NCI-H1694 (cell line): ENCODE measurements at regions not wholly inside any gene's neighbourhood (a gene's known extent, or its start where the extent isn't known, plus 50 kb on each side); places are given as distances from the start of the nearest gene placed in this dataset.
"Not testable (repeated sequence)": the region's sequence is repeated elsewhere in the genome, so short reads cannot be mapped to it uniquely, and the experiment has no call there.

Experiments used
- DNase-seq: peaks from one replicate; lab custom pipeline; 2025; lab: John Stamatoyannopoulos, UW

GRCh38 chr2:208608122-208608835, 201.7 kb downstream of the PTH2R start:
- DNase-seq: peak; percentile 96

DNA sequence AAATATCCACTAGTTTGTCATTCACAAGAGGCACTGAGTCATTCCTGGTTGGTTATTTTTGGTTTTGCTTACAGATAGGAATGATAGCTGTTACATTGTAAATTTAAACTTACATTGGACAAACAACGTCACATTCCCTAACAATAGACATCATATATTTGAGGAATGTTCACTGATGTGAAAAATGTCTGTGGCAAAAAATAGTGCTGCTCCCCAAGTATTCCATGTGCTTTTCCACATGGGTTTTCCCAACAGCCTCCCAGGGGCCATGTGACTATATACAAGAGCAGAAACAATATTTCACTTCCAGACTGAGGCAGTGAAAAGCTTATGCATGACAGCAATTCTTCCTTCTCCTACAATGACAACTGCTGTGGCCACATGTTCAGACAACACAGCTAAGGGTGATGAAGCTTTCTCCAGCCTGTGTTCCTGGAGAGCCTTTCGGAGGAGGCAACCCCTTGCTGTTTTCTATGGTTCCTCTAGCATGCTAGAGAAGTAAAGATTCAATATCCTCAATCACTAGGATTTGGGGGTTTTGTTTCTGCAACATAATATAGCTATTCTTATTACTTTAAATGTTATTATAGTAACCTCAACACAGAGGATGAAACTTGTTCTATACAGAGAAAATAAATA, 202.7 kb downstream of the PTH2R start:
- peak; percentile 30 for DNase-seq

DNA sequence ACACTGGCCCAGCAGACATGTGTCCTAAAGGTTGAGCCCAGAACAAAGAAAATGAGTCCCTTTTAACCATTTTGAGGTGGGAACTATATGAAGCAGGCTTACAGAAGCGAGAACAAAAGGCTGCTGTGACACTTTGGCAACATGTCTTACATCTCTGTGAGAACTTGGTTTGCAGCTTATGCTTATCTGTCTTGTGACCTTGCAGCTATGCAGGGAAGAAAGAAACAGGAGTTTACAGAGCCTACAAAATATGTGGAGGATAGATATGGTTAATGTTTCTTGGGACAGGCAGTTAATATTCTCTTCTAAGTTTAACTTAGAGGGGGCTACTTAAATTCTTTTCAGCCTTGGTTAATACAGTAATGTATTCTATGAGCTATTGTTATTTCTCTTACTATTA, 209.1 kb downstream of the PTH2R start:
- not testable (repeated sequence) for DNase-seq

DNA sequence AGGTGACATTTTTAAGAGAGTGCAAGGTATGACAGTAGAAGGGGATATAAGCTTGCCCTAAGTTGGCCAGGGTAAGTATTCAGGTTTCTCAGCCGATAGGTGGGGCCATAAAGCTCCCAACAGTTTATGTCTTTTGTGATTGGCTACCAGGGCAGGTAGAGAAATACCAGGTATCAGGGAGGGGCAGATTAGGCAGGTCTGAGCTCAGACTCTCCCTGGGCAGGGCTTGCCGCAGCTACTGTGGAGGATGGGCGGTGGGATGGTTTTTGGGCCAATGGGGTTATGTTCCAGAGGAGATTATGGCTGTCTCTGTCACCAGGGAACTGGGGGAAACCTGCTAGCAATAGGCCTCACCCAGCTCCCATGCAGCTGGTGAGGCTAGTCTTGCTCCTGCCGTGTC, 211.6 kb downstream of the PTH2R start:
- DNase-seq: no peak

GRCh38 chr2:208619993-208620392, 213.4 kb downstream of the PTH2R start:
- DNase-seq: no peak

DNA sequence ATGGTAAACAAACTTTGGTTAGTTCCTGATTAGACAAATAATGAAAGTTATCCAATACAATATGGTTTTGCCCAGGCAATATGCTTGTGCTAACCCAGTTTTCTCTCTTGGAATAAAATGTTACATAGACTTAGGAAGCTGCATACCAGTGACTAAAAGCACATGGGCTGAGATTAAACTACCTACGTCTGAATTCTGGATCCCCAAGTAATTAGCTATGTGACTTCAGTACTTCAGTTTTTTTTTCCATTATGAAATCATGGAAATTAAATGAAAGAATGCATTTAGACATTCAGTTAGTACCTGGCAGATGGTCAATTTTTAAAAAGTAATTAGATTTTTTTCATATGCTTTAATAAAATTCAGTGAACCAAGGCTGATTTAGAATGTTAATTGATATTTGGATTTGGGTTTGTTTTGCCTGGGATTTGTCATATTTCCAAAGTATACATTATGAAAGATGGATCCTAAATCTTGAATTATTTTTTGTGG, 213.9 kb downstream of the PTH2R start:
- peak; percentile 29 for DNase-seq

DNA sequence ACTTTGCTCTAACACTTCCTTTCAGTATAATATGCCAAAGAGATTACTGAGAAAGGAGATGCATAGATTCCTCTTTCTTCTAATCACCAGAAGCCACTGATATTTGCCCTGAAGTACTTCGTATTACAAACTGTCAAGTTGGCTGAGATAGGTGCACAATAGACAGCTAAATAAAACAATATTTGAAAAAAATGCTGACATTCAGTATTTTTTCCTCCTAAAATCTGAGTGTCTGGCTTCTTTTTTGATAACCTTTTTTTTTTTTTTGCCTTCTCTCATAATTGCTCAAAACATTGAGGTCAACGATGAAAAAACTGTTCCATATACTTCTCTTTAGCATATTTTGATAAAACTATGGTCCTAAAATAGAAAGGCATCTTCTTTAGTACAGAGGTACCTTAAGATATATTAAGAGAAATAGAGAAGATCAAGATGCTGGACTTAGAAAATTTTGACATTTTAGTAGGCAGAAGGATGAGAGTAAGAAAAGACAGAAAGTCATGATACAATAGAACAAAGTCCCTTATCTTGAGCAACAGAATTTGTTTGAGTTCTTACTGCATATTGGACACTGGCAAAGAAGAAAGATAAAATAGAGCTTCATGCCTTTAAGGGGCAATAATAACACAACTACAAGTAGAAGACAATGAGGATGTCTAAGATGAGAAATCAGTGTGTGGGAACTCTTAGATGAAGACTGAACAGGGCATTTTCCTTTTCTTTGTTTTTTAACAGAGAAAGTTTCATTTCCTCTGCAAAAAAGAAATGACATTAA, 220.7 kb downstream of the PTH2R start:
- DNase-seq: no peak

GRCh38 chr2:208627916-208628315, 221.3 kb downstream of the PTH2R start:
- DNase-seq: no peak

DNA sequence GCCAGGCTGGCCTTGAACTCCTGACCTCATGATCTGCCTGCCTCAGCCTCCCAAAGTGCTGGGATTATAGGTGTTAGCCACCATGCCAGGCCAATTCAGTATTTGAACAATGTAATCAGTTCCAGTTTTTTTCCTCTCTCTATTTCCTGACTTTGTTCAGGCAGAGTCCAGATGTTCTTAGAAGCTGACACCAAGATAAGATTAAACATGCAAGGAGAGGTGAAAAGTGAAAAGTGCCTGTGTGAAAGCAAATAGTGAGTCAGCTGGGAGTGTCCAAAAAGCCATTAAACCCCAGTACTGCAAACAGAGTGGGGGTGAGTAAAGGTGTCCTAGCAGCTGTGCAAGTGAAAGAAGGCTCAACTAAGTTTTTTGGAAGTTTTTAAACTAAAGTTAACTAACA, 231.5 kb downstream of the PTH2R start:
- DNase-seq: no peak

GRCh38 chr2:208642125-208642779, 235.7 kb downstream of the PTH2R start:
- no peak for DNase-seq

DNA sequence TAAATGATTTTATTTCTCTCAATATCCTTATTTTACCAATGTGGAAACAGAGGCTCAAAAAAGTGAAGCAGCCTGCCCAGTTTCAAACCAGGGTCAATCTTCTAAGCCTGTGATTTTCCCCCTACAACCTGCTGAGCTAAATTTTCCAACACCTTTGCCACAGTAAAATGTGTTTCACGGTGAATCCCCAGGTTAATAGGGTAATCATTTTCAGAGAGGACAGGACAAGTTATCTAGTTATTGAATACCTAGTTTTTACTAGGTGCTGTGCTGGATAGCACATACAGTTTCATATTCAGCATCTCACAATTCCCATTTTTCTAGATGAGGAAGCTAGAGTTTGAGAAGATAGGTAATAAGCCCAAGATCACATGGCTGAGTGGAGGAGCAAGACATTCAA, 236.6 kb downstream of the PTH2R start:
- DNase-seq: no peak

DNA sequence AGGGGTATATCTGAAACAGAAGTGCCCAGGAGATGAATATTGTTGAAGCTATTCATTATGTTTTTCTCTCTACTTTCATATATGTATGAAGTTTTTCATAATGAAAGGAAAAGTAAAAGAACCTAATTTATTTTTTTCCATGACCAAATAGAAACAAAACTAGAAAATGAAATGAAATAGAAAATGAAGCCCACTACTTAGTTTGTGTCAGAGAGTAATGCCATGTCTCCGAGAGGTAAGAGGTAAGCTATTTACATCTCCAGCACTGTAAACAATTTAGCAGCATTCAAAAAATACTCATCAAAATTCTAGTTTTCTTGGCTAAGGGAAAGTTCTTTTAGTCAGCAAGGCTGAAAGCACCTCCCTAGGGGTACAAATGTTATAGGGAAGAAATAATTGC, 238.6 kb downstream of the PTH2R start:
- DNase-seq: no peak

DNA sequence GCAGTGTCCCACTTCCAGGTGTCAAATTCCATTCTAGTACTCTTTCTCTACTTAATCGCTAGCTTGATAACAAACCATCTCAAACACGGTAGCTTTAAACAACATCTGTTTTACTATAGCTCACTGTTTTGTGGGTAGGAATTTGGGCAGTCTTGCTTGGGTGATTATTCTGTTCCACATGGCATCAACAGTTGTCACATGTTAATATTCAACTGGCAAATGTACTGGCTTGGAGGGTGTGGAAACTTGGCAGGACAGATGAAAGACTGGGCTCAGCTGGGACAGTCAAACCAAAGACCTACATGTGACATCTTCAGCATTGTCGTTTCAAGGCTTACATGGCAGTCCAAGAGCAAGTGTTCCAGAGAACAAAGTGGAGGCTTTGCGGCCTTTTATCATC, 241.8 kb downstream of the PTH2R start:
- DNase-seq: peak; percentile 29

GRCh38 chr2:208653383-208653782, 246.8 kb downstream of the PTH2R start:
- DNase-seq: no peak

DNA sequence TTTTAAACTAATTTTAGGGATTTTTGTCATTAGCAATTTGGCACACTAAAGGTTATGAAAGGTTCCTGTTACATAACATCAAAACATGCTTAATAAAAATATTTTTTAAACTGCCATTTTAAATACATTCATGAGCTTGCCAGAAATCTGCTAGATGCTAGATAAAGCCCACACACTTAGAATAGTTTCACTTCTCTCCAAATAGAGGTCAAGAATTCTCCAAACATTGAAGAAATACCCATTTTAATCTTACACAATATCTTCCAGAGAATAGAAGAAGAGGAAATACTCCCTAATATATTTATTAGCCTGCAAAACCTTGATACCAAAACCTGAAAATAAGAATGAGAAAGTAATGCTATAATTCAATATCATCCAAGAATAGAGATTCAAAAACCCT, 247.5 kb downstream of the PTH2R start:
- DNase-seq: no peak

- no peak for DNase-seq
These were observed 250.9 kb downstream of the PTH2R start for GRCh38 chr2:208657468-208657867.

DNA sequence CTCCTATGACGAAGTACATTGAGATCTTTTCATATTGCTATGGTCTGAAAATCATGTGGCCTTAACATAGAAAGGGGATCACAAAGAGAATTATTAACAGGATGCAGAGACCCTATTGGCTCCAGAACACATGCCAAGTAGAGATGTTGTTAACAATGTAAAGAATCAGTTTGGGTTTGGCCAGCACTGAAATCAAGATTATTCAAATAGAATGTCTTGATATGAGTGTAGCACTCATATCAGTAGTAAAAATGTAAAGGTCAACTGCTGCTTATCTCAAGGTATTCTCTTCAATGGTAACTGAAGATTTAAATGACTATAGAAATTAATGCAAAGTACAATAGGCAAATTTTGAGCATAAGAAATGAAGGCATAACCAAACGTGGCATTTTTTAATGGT, 262.8 kb downstream of the PTH2R start:
- DNase-seq: no peak

DNA sequence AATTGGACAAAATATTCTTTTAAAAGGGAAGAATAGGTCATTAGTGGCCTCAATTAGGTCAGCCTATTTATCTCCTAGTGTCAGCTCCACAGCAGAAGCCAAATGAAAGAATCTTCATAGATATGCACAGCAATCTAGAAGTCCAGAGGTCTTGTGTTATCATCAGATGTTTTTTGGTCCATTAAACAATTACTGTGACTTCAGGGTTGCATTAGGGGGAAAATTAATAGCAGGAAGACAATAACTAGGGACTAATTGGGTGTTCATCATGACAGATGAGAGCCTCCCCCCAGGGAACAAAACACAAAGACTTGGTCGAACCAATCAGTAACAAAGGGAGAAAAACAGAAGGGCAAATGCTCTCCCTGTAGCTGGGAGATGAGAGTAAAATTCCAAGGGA, 264.7 kb downstream of the PTH2R start:
- peak; percentile 6 for DNase-seq

DNA sequence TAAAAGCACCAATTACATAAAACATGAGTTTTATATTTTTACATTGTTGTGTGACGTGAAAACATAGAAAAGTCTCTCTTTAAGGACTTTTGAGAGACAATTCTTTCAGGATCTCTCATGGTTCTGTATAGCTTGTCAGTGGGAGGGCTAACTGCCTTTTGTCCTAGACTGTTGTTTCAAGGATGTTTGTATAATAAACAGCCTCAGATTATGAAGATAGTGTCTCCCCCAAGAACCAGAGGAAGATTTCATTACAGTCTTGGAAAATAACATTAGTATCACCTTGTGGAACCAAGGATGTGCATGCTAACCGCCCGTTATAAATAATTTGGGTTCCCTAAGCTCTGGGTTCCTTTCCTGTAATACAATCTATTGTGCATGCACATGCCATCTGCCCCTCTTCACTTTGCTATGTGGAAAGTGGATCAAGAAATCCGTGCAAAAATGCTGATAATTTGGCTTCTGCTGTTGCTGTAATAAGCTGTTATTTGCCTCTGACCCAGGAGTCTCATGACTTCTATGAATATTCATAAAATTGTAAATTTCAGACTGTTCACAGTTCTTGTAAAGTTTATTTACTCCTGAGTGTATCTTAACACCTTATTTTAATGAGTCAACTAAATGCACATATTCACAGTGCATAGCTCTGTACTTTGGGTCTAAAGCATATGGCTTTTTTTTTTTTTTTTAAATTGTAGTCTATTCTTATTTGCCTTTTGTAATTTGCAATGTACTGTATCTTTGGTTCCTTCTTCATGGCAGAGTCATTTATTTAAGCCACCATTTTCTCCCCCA, 265.5 kb downstream of the PTH2R start:
- DNase-seq: peak; percentile 47

GRCh38 chr2:208673631-208674030, 267.0 kb downstream of the PTH2R start:
- no peak for DNase-seq

- DNase-seq: no peak
These were observed 268.3 kb downstream of the PTH2R start for GRCh38 chr2:208674919-208675318.

DNA sequence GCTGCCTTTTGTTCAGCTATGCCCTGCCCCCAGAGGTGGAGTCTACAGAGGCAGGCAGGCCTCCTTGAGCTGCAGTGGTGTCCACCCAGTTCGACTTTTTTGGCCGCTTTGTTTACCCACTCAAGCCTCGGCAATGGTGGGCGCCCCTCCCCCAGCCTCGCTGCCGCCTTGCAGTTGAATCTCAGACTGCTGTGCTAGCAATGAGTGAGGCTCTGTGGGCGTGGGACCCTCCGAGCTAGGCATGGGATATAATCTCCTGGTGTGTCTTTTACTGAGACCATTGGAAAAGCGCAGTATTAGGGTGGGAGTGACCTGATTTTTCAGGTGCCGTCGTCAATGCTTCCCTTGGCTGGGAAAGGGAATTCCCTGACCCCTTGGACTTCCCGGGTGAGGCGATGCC, 279.3 kb downstream of the PTH2R start:
- not testable (repeated sequence) for DNase-seq
